ENCODE measurements at regions not wholly inside any gene's neighbourhood (a gene's known extent, or its start where the extent isn't known, plus 50 kb on each side); places are given as distances from the start of the nearest gene placed in this dataset.

- DNase-seq (ENCODE audit: low spot score) = no peak
Measured at GRCh38 chr3:25292036-25292435, 136.0 kb upstream of the RARB start.

- DNase-seq (ENCODE audit: low spot score) = no peak
Measured at GRCh38 chr3:25292595-25292994, 135.5 kb upstream of the RARB start.

GRCh38 chr3:25293736-25294135, 134.3 kb upstream of the RARB start:
- no peak for DNase-seq (ENCODE audit: low spot score)

- no peak for DNase-seq (ENCODE audit: low spot score)
Measured at GRCh38 chr3:25294169-25294805, 133.8 kb upstream of the RARB start.

GRCh38 chr3:25297667-25298585, 130.1 kb upstream of the RARB start:
- no peak for DNase-seq (ENCODE audit: low spot score)

GRCh38 chr3:25300141-25300540, 127.9 kb upstream of the RARB start:
- no peak for DNase-seq (ENCODE audit: low spot score)

- DNase-seq (ENCODE audit: low spot score) = no peak
Measured at GRCh38 chr3:25304916-25305315, 123.1 kb upstream of the RARB start.

GRCh38 chr3:25306066-25306465, 122.0 kb upstream of the RARB start:
- DNase-seq (ENCODE audit: low spot score) = no peak

GRCh38 chr3:25306705-25307104, 121.4 kb upstream of the RARB start:
- DNase-seq (ENCODE audit: low spot score) = no peak

GRCh38 chr3:25313286-25313685, 114.8 kb upstream of the RARB start:
- DNase-seq (ENCODE audit: low spot score) = no peak

- DNase-seq (ENCODE audit: low spot score) = no peak
Measured at GRCh38 chr3:25324954-25325655, 103.0 kb upstream of the RARB start.

- DNase-seq (ENCODE audit: low spot score) = no peak
Measured at GRCh38 chr3:25335356-25335755, 92.7 kb upstream of the RARB start.

- no peak for DNase-seq (ENCODE audit: low spot score)
Measured at GRCh38 chr3:25338158-25338725, 89.8 kb upstream of the RARB start.

- no peak for DNase-seq (ENCODE audit: low spot score)
Measured at GRCh38 chr3:25339225-25339624, 88.8 kb upstream of the RARB start.

GRCh38 chr3:25344670-25345069, 83.4 kb upstream of the RARB start:
- no peak for DNase-seq (ENCODE audit: low spot score)

- DNase-seq (ENCODE audit: low spot score) = no peak
Measured at GRCh38 chr3:25349095-25349494, 79.0 kb upstream of the RARB start.

GRCh38 chr3:25349828-25350724, 78.0 kb upstream of the RARB start:
- DNase-seq (ENCODE audit: low spot score) = no peak

GRCh38 chr3:25350725-25351114, 77.3 kb upstream of the RARB start:
- DNase-seq (ENCODE audit: low spot score) = no peak

- no peak for DNase-seq (ENCODE audit: low spot score)
Measured at GRCh38 chr3:25354071-25354470, 74.0 kb upstream of the RARB start.

- DNase-seq (ENCODE audit: low spot score) = no peak
Measured at GRCh38 chr3:25355034-25355885, 72.8 kb upstream of the RARB start.

- no peak for DNase-seq (ENCODE audit: low spot score)
Measured at GRCh38 chr3:25355998-25356397, 72.1 kb upstream of the RARB start.
